ENCODE measurements at regions not wholly inside any gene's neighbourhood (a gene's known extent, or its start where the extent isn't known, plus 50 kb on each side); places are given as distances from the start of the nearest gene placed in this dataset.

GRCh38 chr5:93922551-93922950 is 181.2 kb upstream of the POU5F2 start:
- no peak overlapping the region for H2BK15ac ChIP-seq (ENCODE audit: low read depth, low read length)
- intact Hi-C loops (cut with micrococcal nuclease): no loop called here
- no peak for TF ChIP-seq MAFK (IDR thresholded peaks at IDR 0.05; ENCODE audit: low read depth, low read length)
- TF ChIP-seq POLR2A (IDR thresholded peaks at IDR 0.05; ENCODE audit: low read depth, low read length): no peak
- no peak for TF ChIP-seq MXI1 (IDR thresholded peaks at IDR 0.05; ENCODE audit: borderline replicate concordance, low read depth, low read length)
- no peak for TF ChIP-seq CHD1 (IDR thresholded peaks at IDR 0.05; ENCODE audit: low read depth, low read length)
- TF ChIP-seq CTCF (conservative IDR thresholded peaks at IDR 0.05; ENCODE audit: low read depth, low read length): no peak
- no peak for TF ChIP-seq SMC3 (IDR thresholded peaks at IDR 0.05; ENCODE audit: low read depth, low read length)
- no peak for TF ChIP-seq RCOR1 (IDR thresholded peaks at IDR 0.05; ENCODE audit: insufficient replicate concordance, low read length)
- TF ChIP-seq BHLHE40 (IDR thresholded peaks at IDR 0.05; ENCODE audit: low read depth, low read length): no peak
- TF ChIP-seq RFX5 (IDR thresholded peaks at IDR 0.05; ENCODE audit: low read depth, low read length): no peak

More at GRCh38 chr5:93922551-93922950, 181.2 kb upstream of the POU5F2 start:
- Histone ChIP-seq H3K56ac (ENCODE audit: extremely low read depth, insufficient read depth, low read length) (no peak overlapping the region), H2AFZ (replicated peaks; ENCODE audit: low read length, poor library complexity) (no peak overlapping the region), H3K27ac (ENCODE audit: insufficient read depth, low read length) (no peak overlapping the region), H2BK5ac (ENCODE audit: low read depth, low read length, poor library complexity, severe bottlenecking) (no peak overlapping the region), H2BK20ac (ENCODE audit: low read depth, low read length) (no peak overlapping the region), H3K4ac (ENCODE audit: low read depth, low read length) (no peak overlapping the region), H3K9me1 (ENCODE audit: insufficient read depth, low read length) (no peaks in the 10 kb centered on the region), H3K4me1 (ENCODE audit: control insufficient read depth, insufficient read depth, low read length) (peaks cover 2% of the 10 kb centered on the region; the same call in 1 of the 2 replicates), H3K9me3 (ENCODE audit: control insufficient read depth, insufficient read depth, low read length) (no peaks in the 10 kb centered on the region), H3K14ac (replicated peaks; ENCODE audit: low read depth, low read length) (no peak overlapping the region), H4K91ac (ENCODE audit: insufficient read depth, low read depth, low read length) (no peak overlapping the region), H3K36me3 (ENCODE audit: control insufficient read depth, insufficient read depth, low read length) (no peaks in the 10 kb centered on the region), H3K4me3 (ENCODE audit: insufficient read depth, low read depth, low read length) (no peak overlapping the region), H4K8ac (ENCODE audit: low read depth in 2 of 2, low read length in 2 of 2) (no peak overlapping the region), H3K27me3 (ENCODE audit: control insufficient read depth, insufficient read depth, low read length) (no peaks in the 10 kb centered on the region), H2AK9ac (replicated peaks; ENCODE audit: low read depth, low read length, poor library complexity) (no peak overlapping the region), H4K20me1 (ENCODE audit: insufficient read depth, low read length) (no peaks in the 10 kb centered on the region), H2AK5ac (ENCODE audit: low read depth, low read length) (no peak overlapping the region), H3K4me2 (ENCODE audit: low read depth, low read length) (no peak overlapping the region), H3K18ac (ENCODE audit: low read depth, low read length) (no peak overlapping the region), H3K23ac (ENCODE audit: low read depth, low read length) (no peak overlapping the region), H4K5ac (ENCODE audit: low read depth, low read length) (no peak overlapping the region), H2BK120ac (ENCODE audit: low read depth, low read length) (no peak overlapping the region), H3K9ac (ENCODE audit: low read depth, low read length) (no peak overlapping the region), H3K79me1 (ENCODE audit: low read depth in 1 of 2, low read length in 2 of 2) (no peaks in the 10 kb centered on the region; a peak in 1 of 4 replicates)
- BruUV-seq (replicated peaks): no TSS peak
- dilution Hi-C loops (cut with HindIII; ENCODE audit: low sequenced_read_pairs, unreplicated experiment): no loop called here
- DNase-seq (no peak), ATAC-seq (ENCODE audit: low read depth) (no peak)
- 40% methylated on average over 1 of the region's 5 CpGs; no CpG with 5 or more reads in 1 of the 2 experiments for WGBS, 2 experiments (ENCODE audit: extremely low coverage in 2 of 2, insufficient read length in 1 of 2)
- in situ Hi-C loops (cut with MboI; ENCODE audit: low sequenced_read_pairs): loop anchor here (25.0 kb wide), 1 partner anchor 1610 kb away; no protein-coding TSS in a partner anchor
- ChIA-PET POLR2A (ENCODE audit: unreplicated experiment) (no interaction called here), CTCF (no interaction called here)
